ENCODE measurements at regions not wholly inside any gene's neighbourhood (a gene's known extent, or its start where the extent isn't known, plus 50 kb on each side); places are given as distances from the start of the nearest gene placed in this dataset.

DNA sequence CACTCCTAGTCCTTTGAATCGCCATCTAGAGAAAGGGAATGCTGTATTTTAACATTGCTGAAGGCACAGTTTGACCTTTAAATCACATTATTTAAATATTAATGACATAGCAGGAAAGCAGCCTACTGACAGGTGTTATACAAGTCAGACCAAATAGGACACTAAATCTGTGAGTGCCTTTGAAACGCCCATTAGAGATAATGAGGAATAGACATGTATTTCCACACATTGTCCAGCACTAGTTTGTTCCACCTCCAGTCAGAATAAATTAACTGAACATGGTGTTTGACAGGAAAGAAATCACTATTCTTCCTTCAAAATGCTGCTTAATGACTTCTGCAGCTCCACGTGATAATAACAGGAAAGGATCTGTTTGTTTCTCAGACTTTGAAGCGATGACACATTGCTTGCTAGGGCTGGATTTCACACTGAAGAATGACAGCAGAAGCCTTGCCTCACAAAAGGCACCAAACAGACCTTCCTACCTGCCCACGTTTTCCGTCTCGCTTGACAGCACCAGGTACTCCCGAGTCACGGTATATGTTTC lies 90.5 kb upstream of the DDX18 start:
- TF ChIP-seq, protein P1, sequence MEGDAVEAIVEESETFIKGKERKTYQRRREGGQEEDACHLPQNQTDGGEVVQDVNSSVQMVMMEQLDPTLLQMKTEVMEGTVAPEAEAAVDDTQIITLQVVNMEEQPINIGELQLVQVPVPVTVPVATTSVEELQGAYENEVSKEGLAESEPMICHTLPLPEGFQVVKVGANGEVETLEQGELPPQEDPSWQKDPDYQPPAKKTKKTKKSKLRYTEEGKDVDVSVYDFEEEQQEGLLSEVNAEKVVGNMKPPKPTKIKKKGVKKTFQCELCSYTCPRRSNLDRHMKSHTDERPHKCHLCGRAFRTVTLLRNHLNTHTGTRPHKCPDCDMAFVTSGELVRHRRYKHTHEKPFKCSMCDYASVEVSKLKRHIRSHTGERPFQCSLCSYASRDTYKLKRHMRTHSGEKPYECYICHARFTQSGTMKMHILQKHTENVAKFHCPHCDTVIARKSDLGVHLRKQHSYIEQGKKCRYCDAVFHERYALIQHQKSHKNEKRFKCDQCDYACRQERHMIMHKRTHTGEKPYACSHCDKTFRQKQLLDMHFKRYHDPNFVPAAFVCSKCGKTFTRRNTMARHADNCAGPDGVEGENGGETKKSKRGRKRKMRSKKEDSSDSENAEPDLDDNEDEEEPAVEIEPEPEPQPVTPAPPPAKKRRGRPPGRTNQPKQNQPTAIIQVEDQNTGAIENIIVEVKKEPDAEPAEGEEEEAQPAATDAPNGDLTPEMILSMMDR (IDR thresholded peaks at IDR 0.05; ENCODE audit: low read depth, low read length), result no peak
- TF ChIP-seq EZH2phosphoT487 (IDR thresholded peaks at IDR 0.05; ENCODE audit: low read depth), result no peak

All from OCI-LY3 (cell line).